Mesenchymal stem cell (in vitro differentiated cells and primary cell): ENCODE measurements at regions not wholly inside any gene's neighbourhood (a gene's known extent, or its start where the extent isn't known, plus 50 kb on each side); places are given as distances from the start of the nearest gene placed in this dataset.

Experiments used
- DNase-seq: peaks from one replicate; pipeline ENCODE4 v3.0.0-alpha.2; 2013
- H2AFZ ChIP-seq: one replicate; pipeline ENCODE4 v1.6.1; 2013; ENCODE audit warnings: low read depth, mild to moderate bottlenecking, control low read depth, inconsistent platforms, low read length, moderate library complexity
- H2AK5ac ChIP-seq: 2 replicates; pipeline ENCODE4 v1.6.1; 2013; ENCODE audit warnings: low read length, moderate library complexity, mild to moderate bottlenecking, inconsistent platforms; ENCODE audit not compliant: severe bottlenecking
- H2BK120ac ChIP-seq: one replicate; pipeline ENCODE4 v1.6.1; 2013; ENCODE audit warnings: low read depth, mild to moderate bottlenecking, inconsistent platforms, low read length, moderate library complexity
- H2BK12ac ChIP-seq, 2 experiments: one replicate each; pipeline ENCODE4 v1.6.1; 2013; ENCODE audit warnings: inconsistent platforms in 2 of 2, low read length in 2 of 2, mild to moderate bottlenecking in 2 of 2, moderate library complexity in 2 of 2, control low read depth in 1 of 2
- H2BK15ac ChIP-seq: one replicate; pipeline ENCODE4 v1.6.1; 2013; ENCODE audit warnings: mild to moderate bottlenecking, low read depth, inconsistent platforms; ENCODE audit not compliant: poor library complexity, severe bottlenecking
- H2BK5ac ChIP-seq: 2 replicates; pipeline ENCODE4 v1.6.1; 2013; ENCODE audit warnings: low read depth, mild to moderate bottlenecking, low read length, control low read depth, inconsistent platforms; ENCODE audit not compliant: poor library complexity, severe bottlenecking
- H3K14ac ChIP-seq, 2 experiments: one replicate each; pipeline ENCODE4 v1.6.1; 2013; ENCODE audit warnings: inconsistent platforms in 2 of 2, low read length in 2 of 2, control low read depth in 1 of 2, mild to moderate bottlenecking in 1 of 2, moderate library complexity in 1 of 2
- H3K18ac ChIP-seq, 2 experiments: one replicate each; pipeline ENCODE4 v1.6.1; 2013; ENCODE audit warnings: inconsistent platforms in 2 of 2, low read length in 2 of 2, control low read depth in 1 of 2, low read depth in 1 of 2, mild to moderate bottlenecking in 1 of 2
- H3K23ac ChIP-seq, 2 experiments: one replicate each; pipeline ENCODE4 v1.6.1; 2013; ENCODE audit warnings: inconsistent platforms in 2 of 2, low read length in 2 of 2, mild to moderate bottlenecking in 2 of 2, moderate library complexity in 2 of 2, control low read depth in 1 of 2
- H3K27ac ChIP-seq: 2 replicates; pipeline ENCODE4 v1.5.1; 2013; ENCODE audit warnings: mild to moderate bottlenecking, moderate library complexity, low read length, control low read depth, inconsistent platforms; ENCODE audit not compliant: poor library complexity, severe bottlenecking
- H3K27me3 ChIP-seq, 2 experiments: 2 replicates each; pipeline versions ENCODE4 v1.6.1 to v1.7.0; 2013; ENCODE audit warnings: low read length in 2 of 2, mild to moderate bottlenecking in 2 of 2, moderate library complexity in 2 of 2, control low read depth in 1 of 2, inconsistent platforms in 1 of 2; ENCODE audit not compliant: control insufficient read depth in 1 of 2, insufficient read depth in 1 of 2
- H3K36me3 ChIP-seq, 2 experiments: 2 replicates each; pipeline versions ENCODE4 v1.6.1 to v1.7.0; 2013; ENCODE audit warnings: low read length in 2 of 2, control low read depth in 1 of 2, inconsistent platforms in 1 of 2, low read depth in 1 of 2, mild to moderate bottlenecking in 1 of 2; ENCODE audit not compliant: insufficient read depth in 2 of 2, control insufficient read depth in 1 of 2
- H3K4ac ChIP-seq, 2 experiments: one replicate each; pipeline ENCODE4 v1.6.1; 2013; ENCODE audit warnings: inconsistent platforms in 2 of 2, low read length in 2 of 2, mild to moderate bottlenecking in 2 of 2, moderate library complexity in 2 of 2, control low read depth in 1 of 2, low read depth in 1 of 2
- H3K4me1 ChIP-seq: 2 replicates; pipeline ENCODE4 v1.6.1; 2013; ENCODE audit warnings: low read depth, low read length, control low read depth; ENCODE audit not compliant: control insufficient read depth, insufficient read depth
- H3K4me2 ChIP-seq: 2 replicates; pipeline ENCODE4 v1.6.1; 2013; ENCODE audit warnings: low read length, mild to moderate bottlenecking, inconsistent platforms; ENCODE audit not compliant: poor library complexity, severe bottlenecking
- H3K4me3 ChIP-seq, 2 experiments: 2 replicates each; pipeline versions ENCODE4 v1.5.1 to v1.7.0; 2013; ENCODE audit warnings: low read length in 2 of 2, mild to moderate bottlenecking in 2 of 2, control low read depth in 1 of 2, low read depth in 1 of 2; ENCODE audit not compliant: insufficient read depth in 1 of 2
- H3K79me1 ChIP-seq: replicated peaks from 2 replicates; pipeline ENCODE4 v1.6.1; 2013; ENCODE audit warnings: mild to moderate bottlenecking, control low read depth, low read length, inconsistent platforms; ENCODE audit not compliant: poor library complexity, severe bottlenecking
- H3K9ac ChIP-seq: 2 replicates; pipeline ENCODE4 v1.7.0; 2013; ENCODE audit warnings: mild to moderate bottlenecking, low read length, moderate library complexity
- H3K9me3 ChIP-seq: 2 replicates; pipeline ENCODE4 v1.7.0; 2013; ENCODE audit warnings: mild to moderate bottlenecking, low read length; ENCODE audit not compliant: control insufficient read depth
- H4K8ac ChIP-seq: one replicate; pipeline ENCODE4 v1.6.1; 2013; ENCODE audit warnings: inconsistent platforms, mild to moderate bottlenecking, low read length, moderate library complexity
- H4K91ac ChIP-seq: one replicate; pipeline ENCODE4 v1.6.1; 2013; ENCODE audit warnings: mild to moderate bottlenecking, low read length, inconsistent platforms
- WGBS: methylation state at CpG from one replicate; pipeline ENCODE4 v1.1.7; 2013; ENCODE audit warnings: mixed read lengths; 5-methylcytosine and 5-hydroxymethylcytosine counted together

DNA sequence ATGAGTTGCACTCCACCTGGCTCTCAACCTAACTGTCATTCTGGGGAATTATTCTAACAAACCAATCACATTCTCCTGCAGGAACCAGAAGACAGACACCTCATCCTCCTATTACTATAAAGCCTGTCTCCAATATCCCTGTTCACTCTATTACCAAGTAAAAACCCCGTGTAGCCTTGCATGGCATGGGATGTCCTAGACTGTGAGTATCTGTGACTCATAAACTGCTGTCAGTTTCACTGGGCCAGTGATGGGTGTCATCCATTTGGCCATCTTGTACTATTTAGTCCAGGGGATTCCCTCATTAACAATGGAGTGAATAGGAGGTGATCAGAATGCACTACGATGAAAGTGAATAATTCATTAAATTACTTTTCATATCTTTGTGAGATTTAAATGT, 608.7 kb downstream of the DNAJB9 start:
- Histone ChIP-seq H2BK15ac (no peak overlapping the region), H2BK5ac (no peak overlapping the region), H3K36me3 (no peaks in the 10 kb centered on the region), H4K8ac (no peak overlapping the region), H3K23ac (no peak overlapping the region), H3K27ac (no peak overlapping the region), H2BK12ac (no peak overlapping the region), H3K4me3 (no peak overlapping the region), H2BK120ac (no peak overlapping the region), H3K9me3 (peaks cover 3% of the 10 kb centered on the region), H3K18ac (no peak overlapping the region), H3K9ac (no peak overlapping the region), H3K4me2 (no peak overlapping the region), H3K4me1 (no peaks in the 10 kb centered on the region), H3K14ac (no peak overlapping the region), H3K4ac (no peak overlapping the region), H4K91ac (no peak overlapping the region), H3K79me1 (no peaks in the 10 kb centered on the region), H3K27me3 (no peaks in the 10 kb centered on the region), H2AK5ac (no peak overlapping the region), H2AFZ (no peak overlapping the region)
- WGBS: 45% methylated on average over 1 of the region's 2 CpGs
- no peak for DNase-seq

DNA sequence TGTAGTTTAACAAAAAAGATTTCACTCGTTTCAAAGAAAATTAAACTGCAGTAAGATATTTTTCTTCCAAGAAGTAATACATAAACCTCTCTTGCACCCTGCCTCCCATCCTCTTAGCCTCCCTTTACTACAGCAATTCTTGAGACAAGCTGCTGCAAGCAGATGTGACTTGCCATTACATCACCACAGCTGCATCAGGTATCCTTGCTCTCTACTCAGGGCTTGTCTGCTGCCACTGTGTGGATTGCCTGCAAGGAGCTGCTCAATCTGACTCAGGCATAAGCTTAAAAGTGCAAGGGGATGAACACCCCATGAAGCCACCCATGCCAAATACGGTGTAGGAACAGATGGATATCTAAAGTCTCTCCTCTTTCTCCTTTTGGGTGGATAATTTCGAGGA, 609.9 kb downstream of the DNAJB9 start:
- no peak overlapping the region for H4K8ac ChIP-seq
- no peak overlapping the region for H2BK15ac ChIP-seq
- WGBS: 66% methylated on average over 3 of the region's 3 CpGs
- H2BK12ac ChIP-seq: no peak overlapping the region
- H3K4ac ChIP-seq: no peak overlapping the region
- no peak overlapping the region for H3K27ac ChIP-seq
- no peak overlapping the region for H4K91ac ChIP-seq
- no peak for DNase-seq
- peaks cover 8% of the 10 kb centered on the region for H3K9me3 ChIP-seq
- no peak overlapping the region for H3K18ac ChIP-seq
- H2AK5ac ChIP-seq: no peak overlapping the region
- no peaks in the 10 kb centered on the region for H3K4me1 ChIP-seq
- no peak overlapping the region for H2AFZ ChIP-seq
- no peak overlapping the region for H3K4me3 ChIP-seq
- no peak overlapping the region for H3K14ac ChIP-seq
- H3K79me1 ChIP-seq: no peaks in the 10 kb centered on the region
- no peak overlapping the region for H3K23ac ChIP-seq
- H3K4me2 ChIP-seq: no peak overlapping the region
- H2BK120ac ChIP-seq: no peak overlapping the region
- no peak overlapping the region for H2BK5ac ChIP-seq
- no peak overlapping the region for H3K9ac ChIP-seq
- H3K27me3 ChIP-seq: no peaks in the 10 kb centered on the region
- H3K36me3 ChIP-seq: no peaks in the 10 kb centered on the region

DNA sequence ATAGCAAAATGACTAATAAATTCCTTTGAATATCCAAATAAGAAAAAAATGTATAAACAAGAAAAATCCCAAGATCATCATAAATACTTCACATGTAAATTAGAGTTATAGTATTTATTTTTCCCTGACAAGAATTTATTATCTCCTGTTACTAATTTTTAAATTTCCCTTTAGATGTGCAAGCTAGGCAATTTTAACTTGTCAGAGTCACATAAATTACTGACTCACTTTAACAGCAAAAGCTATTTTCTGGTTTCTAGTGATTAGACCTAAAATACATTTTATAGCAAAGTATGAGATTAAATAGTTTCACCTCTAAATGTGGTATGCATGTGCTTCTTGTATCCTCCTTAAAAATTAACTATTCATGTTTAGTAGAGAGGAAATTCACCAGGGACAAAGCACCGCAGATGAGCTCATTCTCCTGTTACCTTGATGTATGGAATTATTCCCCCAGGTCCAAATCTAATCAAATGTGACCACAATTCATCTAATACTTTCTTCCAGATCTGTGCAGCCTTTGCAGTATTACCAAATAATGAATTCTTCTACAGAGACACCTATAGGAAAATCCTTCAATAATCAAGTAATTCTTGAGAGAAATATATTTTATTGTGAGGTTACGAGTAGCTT, 621.2 kb downstream of the DNAJB9 start:
- no peak overlapping the region for H3K4ac ChIP-seq
- no peaks in the 10 kb centered on the region for H3K9me3 ChIP-seq
- no peak overlapping the region for H2AFZ ChIP-seq
- no peak overlapping the region for H3K23ac ChIP-seq
- no peak overlapping the region for H4K8ac ChIP-seq
- no peak overlapping the region for H2BK15ac ChIP-seq
- no peak overlapping the region for H2BK12ac ChIP-seq
- H3K4me2 ChIP-seq: no peak overlapping the region
- no peak overlapping the region for H3K18ac ChIP-seq
- no peak overlapping the region for H3K4me3 ChIP-seq
- H2BK120ac ChIP-seq: no peak overlapping the region
- no peaks in the 10 kb centered on the region for H3K4me1 ChIP-seq
- no peak for DNase-seq
- H3K79me1 ChIP-seq: no peaks in the 10 kb centered on the region
- H3K36me3 ChIP-seq: no peaks in the 10 kb centered on the region
- H3K14ac ChIP-seq: no peak overlapping the region
- no peak overlapping the region for H2AK5ac ChIP-seq
- H3K27me3 ChIP-seq: no peaks in the 10 kb centered on the region
- no peak overlapping the region for H4K91ac ChIP-seq
- no peak overlapping the region for H3K27ac ChIP-seq
- no peak overlapping the region for H3K9ac ChIP-seq
- H2BK5ac ChIP-seq: no peak overlapping the region
- WGBS: 65% methylated on average over 2 of the region's 2 CpGs

DNA sequence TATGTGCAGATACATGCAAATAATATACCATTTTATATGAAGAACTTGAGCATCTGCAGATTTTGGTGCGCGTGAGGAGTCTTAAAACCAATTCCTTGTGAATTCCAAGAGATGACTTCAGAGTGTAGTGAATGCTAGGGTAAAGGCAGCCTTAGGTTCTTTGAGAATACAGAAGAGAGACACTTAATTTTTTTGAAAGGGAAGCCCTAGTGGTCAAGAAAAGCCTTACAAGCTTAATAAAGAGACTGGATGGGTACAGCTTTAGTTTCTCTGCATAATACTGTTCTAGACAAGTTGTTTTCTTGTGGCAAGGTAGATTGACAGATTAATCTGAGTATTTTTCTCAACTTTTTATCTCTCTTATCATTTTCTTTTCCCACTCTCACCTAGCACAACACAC, 636.5 kb downstream of the DNAJB9 start:
- H3K14ac ChIP-seq: no peak overlapping the region
- no peak overlapping the region for H3K9ac ChIP-seq
- H3K79me1 ChIP-seq: no peaks in the 10 kb centered on the region
- H3K36me3 ChIP-seq: no peaks in the 10 kb centered on the region
- H3K27ac ChIP-seq: no peak overlapping the region
- H3K4me3 ChIP-seq: no peak overlapping the region
- WGBS: 78% methylated on average over 2 of the region's 2 CpGs
- no peak overlapping the region for H4K8ac ChIP-seq
- no peak overlapping the region for H4K91ac ChIP-seq
- no peak overlapping the region for H2BK5ac ChIP-seq
- no peak for DNase-seq
- H2BK12ac ChIP-seq: no peak overlapping the region
- no peak overlapping the region for H3K4me2 ChIP-seq
- no peak overlapping the region for H3K4ac ChIP-seq
- no peaks in the 10 kb centered on the region for H3K27me3 ChIP-seq
- no peak overlapping the region for H3K23ac ChIP-seq
- no peak overlapping the region for H3K18ac ChIP-seq
- H2BK120ac ChIP-seq: no peak overlapping the region
- no peak overlapping the region for H2AFZ ChIP-seq
- peaks cover 10% of the 10 kb centered on the region for H3K9me3 ChIP-seq
- no peak overlapping the region for H2AK5ac ChIP-seq
- H2BK15ac ChIP-seq: no peak overlapping the region
- no peaks in the 10 kb centered on the region for H3K4me1 ChIP-seq
